Fibroblast of lung (primary cell): ENCODE measurements at regions not wholly inside any gene's neighbourhood (a gene's known extent, or its start where the extent isn't known, plus 50 kb on each side); places are given as distances from the start of the nearest gene placed in this dataset.

Source experiments
- CTCF ChIP-seq, 2 donors: IDR thresholded peaks in 1 of 2; conservative IDR thresholded peaks in 1 of 2; 1 replicate in 1 of 2; 2 replicates in 1 of 2; pipeline ENCODE4 v1.5.1; 2011 to 2012; ENCODE audit warnings: low read length in 2 of 2, control low read depth in 1 of 2, inconsistent platforms in 1 of 2, low read depth in 1 of 2, mild to moderate bottlenecking in 1 of 2
- EZH2 ChIP-seq: IDR thresholded peaks from 2 replicates; pipeline ENCODE4 v1.5.1; 2012; ENCODE audit warnings: low read length, control low read depth, mild to moderate bottlenecking; ENCODE audit errors: missing control alignments

- TF ChIP-seq CTCF (conservative IDR thresholded peaks at IDR 0.05 in 1 of 2, IDR thresholded peaks at IDR 0.05 in 1 of 2; ENCODE audit: low read depth in 1 of 2, low read length in 2 of 2) (no peak), EZH2 (no peak)
These were observed 228.5 kb upstream of the ROBO2 start for GRCh38 chr3:76811418-76811817.
